ENCODE measurements at regions not wholly inside any gene's neighbourhood (a gene's known extent, or its start where the extent isn't known, plus 50 kb on each side); places are given as distances from the start of the nearest gene placed in this dataset.

- Histone ChIP-seq H3K27me3 (ENCODE audit: control insufficient read depth, insufficient read depth, low read length) (no peaks in the 10 kb centered on the region), H3K4me3 (ENCODE audit: low read depth, low read length) (no peak overlapping the region), H3K36me3 (ENCODE audit: control insufficient read depth, insufficient read depth, low read length) (no peaks in the 10 kb centered on the region)
- no peak for FAIRE-seq
- TF ChIP-seq, protein P1, sequence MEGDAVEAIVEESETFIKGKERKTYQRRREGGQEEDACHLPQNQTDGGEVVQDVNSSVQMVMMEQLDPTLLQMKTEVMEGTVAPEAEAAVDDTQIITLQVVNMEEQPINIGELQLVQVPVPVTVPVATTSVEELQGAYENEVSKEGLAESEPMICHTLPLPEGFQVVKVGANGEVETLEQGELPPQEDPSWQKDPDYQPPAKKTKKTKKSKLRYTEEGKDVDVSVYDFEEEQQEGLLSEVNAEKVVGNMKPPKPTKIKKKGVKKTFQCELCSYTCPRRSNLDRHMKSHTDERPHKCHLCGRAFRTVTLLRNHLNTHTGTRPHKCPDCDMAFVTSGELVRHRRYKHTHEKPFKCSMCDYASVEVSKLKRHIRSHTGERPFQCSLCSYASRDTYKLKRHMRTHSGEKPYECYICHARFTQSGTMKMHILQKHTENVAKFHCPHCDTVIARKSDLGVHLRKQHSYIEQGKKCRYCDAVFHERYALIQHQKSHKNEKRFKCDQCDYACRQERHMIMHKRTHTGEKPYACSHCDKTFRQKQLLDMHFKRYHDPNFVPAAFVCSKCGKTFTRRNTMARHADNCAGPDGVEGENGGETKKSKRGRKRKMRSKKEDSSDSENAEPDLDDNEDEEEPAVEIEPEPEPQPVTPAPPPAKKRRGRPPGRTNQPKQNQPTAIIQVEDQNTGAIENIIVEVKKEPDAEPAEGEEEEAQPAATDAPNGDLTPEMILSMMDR (IDR thresholded peaks at IDR 0.05; ENCODE audit: insufficient read depth, low read length, severe bottlenecking): no peak
- peak; percentile 9 for DNase-seq (ENCODE audit: low read depth)
Observed at GRCh38 chr7:85483177-85483576, 296.3 kb upstream of the SEMA3D start.

DNA sequence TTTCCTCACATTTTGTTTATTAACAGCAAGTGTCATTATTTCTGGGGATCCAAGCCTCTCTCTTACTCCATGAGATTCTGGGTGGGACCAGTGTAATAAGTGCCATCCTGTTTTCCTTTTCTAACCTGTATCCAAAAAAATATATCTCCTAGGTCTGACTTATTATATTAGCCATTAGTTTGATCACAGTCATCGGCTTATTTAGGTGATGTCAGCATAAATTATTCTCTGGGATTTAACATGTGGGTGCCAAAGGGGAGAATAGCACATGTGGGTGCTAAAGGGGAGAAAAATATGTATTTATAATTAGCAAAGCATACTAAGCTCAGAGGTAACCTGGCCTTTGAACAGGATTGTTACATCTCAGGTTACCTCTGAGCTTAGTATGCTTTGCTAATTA lies 293.8 kb upstream of the SEMA3D start:
- TF ChIP-seq, protein P1 (IDR thresholded peaks at IDR 0.05; ENCODE audit: insufficient read depth, low read length, severe bottlenecking): no peak
- DNase-seq (ENCODE audit: low read depth): no peak
- FAIRE-seq: no peak

GRCh38 chr7:85479918-85480643 lies 293.2 kb upstream of the SEMA3D start:
- TF ChIP-seq, protein P1 (IDR thresholded peaks at IDR 0.05; ENCODE audit: insufficient read depth, low read length, severe bottlenecking): no peak
- Histone ChIP-seq H3K4me3 (ENCODE audit: low read depth, low read length) (no peak overlapping the region), H3K27me3 (ENCODE audit: control insufficient read depth, insufficient read depth, low read length) (no peaks in the 10 kb centered on the region), H3K36me3 (ENCODE audit: control insufficient read depth, insufficient read depth, low read length) (no peaks in the 10 kb centered on the region)
- peak; percentile 15 for DNase-seq (ENCODE audit: low read depth)
- no peak for FAIRE-seq

More for the DNA sequence above, 293.8 kb upstream of the SEMA3D start:
- no peak overlapping the region for H3K4me3 ChIP-seq (ENCODE audit: low read depth, low read length)
- no peaks in the 10 kb centered on the region for H3K27me3 ChIP-seq (ENCODE audit: control insufficient read depth, insufficient read depth, low read length)
- no peaks in the 10 kb centered on the region for H3K36me3 ChIP-seq (ENCODE audit: control insufficient read depth, insufficient read depth, low read length)

DNA sequence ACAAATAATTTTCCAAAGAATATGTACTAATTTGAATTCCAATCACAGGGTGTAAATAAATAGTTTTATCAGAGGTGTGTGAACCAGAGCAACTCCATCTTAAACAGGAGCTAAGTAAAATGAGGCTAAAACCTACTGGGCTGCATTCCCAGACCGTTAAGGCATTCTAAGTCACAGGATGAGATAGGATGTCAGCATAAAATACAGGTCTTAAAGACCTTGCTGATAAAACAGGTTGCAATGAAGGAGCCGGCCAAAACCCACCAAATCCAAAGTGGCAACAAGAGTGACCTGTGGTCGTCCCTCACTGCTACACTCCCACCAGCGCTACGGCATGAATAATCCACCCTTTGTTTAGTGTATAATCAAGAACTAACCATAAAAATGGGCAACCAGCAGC lies 291.7 kb upstream of the SEMA3D start:
- Histone ChIP-seq H3K4me3 (ENCODE audit: low read depth, low read length) (no peak overlapping the region), H3K27me3 (ENCODE audit: control insufficient read depth, insufficient read depth, low read length) (no peaks in the 10 kb centered on the region), H3K36me3 (ENCODE audit: control insufficient read depth, insufficient read depth, low read length) (no peaks in the 10 kb centered on the region)
- TF ChIP-seq, protein P1 (IDR thresholded peaks at IDR 0.05; ENCODE audit: insufficient read depth, low read length, severe bottlenecking): no peak
- FAIRE-seq (no peak), DNase-seq (ENCODE audit: low read depth) (no peak)

- FAIRE-seq (no peak), DNase-seq (ENCODE audit: low read depth) (no peak)
- no peak overlapping the region for H3K4me3 ChIP-seq (ENCODE audit: low read depth, low read length)
- no peaks in the 10 kb centered on the region for H3K36me3 ChIP-seq (ENCODE audit: control insufficient read depth, insufficient read depth, low read length)
- TF ChIP-seq, protein P1 (IDR thresholded peaks at IDR 0.05; ENCODE audit: insufficient read depth, low read length, severe bottlenecking): no peak
- H3K27me3 ChIP-seq (ENCODE audit: control insufficient read depth, insufficient read depth, low read length): no peaks in the 10 kb centered on the region
Observed at GRCh38 chr7:85475476-85475875, 288.6 kb upstream of the SEMA3D start.

GRCh38 chr7:85475071-85475470 lies 288.2 kb upstream of the SEMA3D start:
- FAIRE-seq: no peak
- Histone ChIP-seq H3K4me3 (ENCODE audit: low read depth, low read length) (no peak overlapping the region), H3K36me3 (ENCODE audit: control insufficient read depth, insufficient read depth, low read length) (no peaks in the 10 kb centered on the region), H3K27me3 (ENCODE audit: control insufficient read depth, insufficient read depth, low read length) (no peaks in the 10 kb centered on the region)
- TF ChIP-seq, protein P1 (IDR thresholded peaks at IDR 0.05; ENCODE audit: insufficient read depth, low read length, severe bottlenecking): no peak
- DNase-seq (ENCODE audit: low read depth): no peak
